HepG2 (cell line): ENCODE measurements at regions not wholly inside any gene's neighbourhood (a gene's known extent, or its start where the extent isn't known, plus 50 kb on each side); places are given as distances from the start of the nearest gene placed in this dataset.
A peak's percentile ranks its signal among the peaks of the same experiment; 100 is the strongest.

Experiments
- ATAC-seq: fragments of 200-7000 bp; cut with Tn5 transposase; 3 replicates; pipeline ENCODE4 v1.9.1; 2020; ENCODE audit warnings: mild to moderate bottlenecking, moderate library complexity
- BruUV-seq: library from RNA; stranded (reverse); fragments of 400-500 nt; replicated peaks from 2 replicates; lab custom pipeline; 2021; lab: Mats Ljungman, UMichigan
- CTCF ChIA-PET: fragments of 300-600 bp; formaldehyde crosslinking; extraction: SDS; loops from one replicate; lab custom pipeline; 2021; ENCODE audit warnings: low total read pairs, inconsistent platforms, low intra/inter-chr PET ratio; lab: Yijun Ruan, JAX
- POLR2A ChIA-PET: fragments of 350-600 bp; sonication (Branson Sonifier 250); formaldehyde crosslinking; loops from one replicate; lab custom pipeline; 2020; ENCODE audit warnings: antibody characterized with exemption, inconsistent platforms; lab: Yijun Ruan, JAX
- DNase-seq: peaks from one replicate; pipeline ENCODE4 v3.0.0-alpha.2; 2015; ENCODE audit warnings: low spot score
- FAIRE-seq: peaks from 3 replicates; lab custom pipeline; 2011; peaks lifted over from hg19 to GRCh38; lab: Jason Lieb, UNC
- H2AFZ ChIP-seq: one replicate; pipeline ENCODE4 v1.6.1; 2011; ENCODE audit warnings: low read length, inconsistent platforms
- H3K27ac ChIP-seq: fragments of 300-600 bp; 3 replicates; pipeline ENCODE4 v1.8.0; 2011; ENCODE audit warnings: mixed run types, mild to moderate bottlenecking, mixed read lengths, low read length, inconsistent platforms; ENCODE audit not compliant: insufficient read depth; ENCODE audit errors: extremely low read length
- H3K27me3 ChIP-seq, 2 experiments: fragments of 200-600 bp in 1 of 2; 2 replicates in 1 of 2; 3 replicates in 1 of 2; pipeline versions ENCODE4 v1.6.0 to v1.8.0; 2011; ENCODE audit warnings: low read length in 2 of 2, mild to moderate bottlenecking in 2 of 2, moderate library complexity in 2 of 2, inconsistent platforms in 1 of 2; ENCODE audit not compliant: insufficient read depth in 2 of 2, control insufficient read depth in 1 of 2
- H3K36me3 ChIP-seq, 2 experiments: fragments of 200-600 bp in 1 of 2; replicated peaks in 1 of 2; 2 replicates in 1 of 2; 3 replicates in 1 of 2; pipeline versions ENCODE4 v1.5.1 to v1.8.0; 2011; ENCODE audit warnings: low read length in 2 of 2, inconsistent platforms in 1 of 2; ENCODE audit not compliant: insufficient read depth in 2 of 2, control insufficient read depth in 1 of 2
- H3K4me1 ChIP-seq: 2 replicates; pipeline ENCODE4 v1.5.1; 2012; ENCODE audit warnings: low read length, inconsistent platforms; ENCODE audit not compliant: insufficient read depth
- H3K4me2 ChIP-seq: 2 replicates; pipeline ENCODE4 v1.6.0; 2011; ENCODE audit warnings: low read depth, low read length, inconsistent platforms
- H3K4me3 ChIP-seq, 3 experiments: fragments of 200-600 bp in 1 of 3; sonication (generic), shearing (Covaris generic) in 1 of 3; replicated peaks in 1 of 3; 2 replicates each; pipeline ENCODE4 v1.5.1; 2011 to 2016; ENCODE audit warnings: low read length in 3 of 3, inconsistent platforms in 2 of 3, low read depth in 2 of 3, mild to moderate bottlenecking in 2 of 3, control low read depth in 1 of 3, mixed read lengths in 1 of 3; ENCODE audit not compliant: insufficient read depth in 1 of 3
- H3K79me2 ChIP-seq: one replicate; pipeline ENCODE4 v1.6.1; 2011; ENCODE audit warnings: low read length, inconsistent platforms; ENCODE audit not compliant: insufficient read depth
- H3K9ac ChIP-seq: 2 replicates; pipeline ENCODE4 v1.6.0; 2011; ENCODE audit warnings: mild to moderate bottlenecking, low read depth, low read length, inconsistent platforms; ENCODE audit not compliant: insufficient read depth
- H3K9me3 ChIP-seq: 2 replicates; pipeline ENCODE4 v1.5.1; 2012; ENCODE audit warnings: mild to moderate bottlenecking, low read length
- H4K20me1 ChIP-seq: 2 replicates; pipeline ENCODE4 v1.6.0; 2011; ENCODE audit warnings: inconsistent platforms, mild to moderate bottlenecking, low read length, moderate library complexity; ENCODE audit not compliant: insufficient read depth
- RBAK ChIP-seq: sonication (generic); formaldehyde crosslinking; IDR thresholded peaks from 2 replicates; pipeline ENCODE4 v1.5.1; 2020; ENCODE audit warnings: mild to moderate bottlenecking, missing genetic modification reagents
- SMARCE1 ChIP-seq: fragments of 450-650 bp; IDR thresholded peaks from 2 replicates; pipeline ENCODE4 v1.6.1; 2017; ENCODE audit warnings: borderline replicate concordance
- SMC3 ChIP-seq: IDR thresholded peaks from 2 replicates; pipeline ENCODE4 v1.6.1; 2011; ENCODE audit warnings: low read length, improper control_type of control experiment
- ZNF329 ChIP-seq: sonication (generic); formaldehyde crosslinking; IDR thresholded peaks from 2 replicates; pipeline ENCODE4 v1.9.0; 2021; ENCODE audit warnings: low read depth, mild to moderate bottlenecking, missing genetic modification reagents
- ZNF546 ChIP-seq: sonication (generic); formaldehyde crosslinking; conservative IDR thresholded peaks from 2 replicates; pipeline ENCODE4 v1.8.1; 2023; ENCODE audit warnings: mild to moderate bottlenecking, missing genetic modification reagents
- WGBS: methylation state at CpG from one replicate; pipeline ENCODE4 v1.1.6; 2017; ENCODE audit warnings: low lambda C conversion rate; 5-methylcytosine and 5-hydroxymethylcytosine counted together
- in situ Hi-C: cut with HindIII; loops from 2 replicates; pipeline ENCODE4 v1.10.0; 2017; ENCODE audit warnings: low pct_unique_long_range_greater_than_20kb; ENCODE audit not compliant: extremely low pct_ligation_motif_present
- intact Hi-C: fragments of 100-400 bp; cut with micrococcal nuclease; formaldehyde crosslinking; loops from one replicate; pipeline ENCODE4 v1.10.0; 2022; ENCODE audit not compliant: unreplicated experiment
- TF ChIP-seq, protein P1 (sequence below): sonication (generic); formaldehyde crosslinking; conservative IDR thresholded peaks from 2 replicates; pipeline ENCODE4 v1.4.0; 2020; ENCODE audit warnings: missing genetic modification reagents
- TF ChIP-seq, protein P2 (sequence below): sonication (generic); formaldehyde crosslinking; IDR thresholded peaks from 2 replicates; pipeline ENCODE4 v1.5.1; 2020; ENCODE audit warnings: mild to moderate bottlenecking, missing genetic modification reagents, borderline replicate concordance
- TF ChIP-seq, protein P3 (sequence below): sonication (generic); formaldehyde crosslinking; IDR thresholded peaks from 2 replicates; pipeline ENCODE4 v1.8.1; 2022; ENCODE audit warnings: mild to moderate bottlenecking, missing genetic modification reagents

DNA sequence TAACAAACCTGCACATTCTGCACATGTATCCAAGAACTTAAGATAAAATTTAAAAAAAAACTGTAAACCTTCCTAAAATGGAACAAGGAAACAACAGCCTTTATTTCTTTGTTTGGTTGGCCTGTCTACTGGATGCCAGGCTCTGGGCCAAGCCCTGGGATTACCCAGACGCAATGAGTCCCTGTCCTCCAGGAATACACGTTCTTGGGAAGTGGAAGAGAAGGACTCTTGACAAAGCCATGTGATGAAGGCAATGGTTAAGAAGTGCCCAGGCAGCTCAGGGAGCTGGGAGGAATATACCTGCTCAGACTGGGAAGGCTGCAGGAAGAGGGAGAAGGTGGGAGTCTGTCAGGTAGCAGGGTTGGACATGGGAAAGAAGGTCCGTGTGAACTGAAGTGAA lies 115.4 kb downstream of the AXIN2 start (continued):
- TF ChIP-seq, protein P1, sequence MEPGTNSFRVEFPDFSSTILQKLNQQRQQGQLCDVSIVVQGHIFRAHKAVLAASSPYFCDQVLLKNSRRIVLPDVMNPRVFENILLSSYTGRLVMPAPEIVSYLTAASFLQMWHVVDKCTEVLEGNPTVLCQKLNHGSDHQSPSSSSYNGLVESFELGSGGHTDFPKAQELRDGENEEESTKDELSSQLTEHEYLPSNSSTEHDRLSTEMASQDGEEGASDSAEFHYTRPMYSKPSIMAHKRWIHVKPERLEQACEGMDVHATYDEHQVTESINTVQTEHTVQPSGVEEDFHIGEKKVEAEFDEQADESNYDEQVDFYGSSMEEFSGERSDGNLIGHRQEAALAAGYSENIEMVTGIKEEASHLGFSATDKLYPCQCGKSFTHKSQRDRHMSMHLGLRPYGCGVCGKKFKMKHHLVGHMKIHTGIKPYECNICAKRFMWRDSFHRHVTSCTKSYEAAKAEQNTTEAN (CRISPR knock-in tag) = no peak
- TF ChIP-seq SMC3 (no peak), RBAK (CRISPR knock-in tag) (no peak), SMARCE1 (no peak), ZNF546 (no peak)
- TF ChIP-seq, protein P2, sequence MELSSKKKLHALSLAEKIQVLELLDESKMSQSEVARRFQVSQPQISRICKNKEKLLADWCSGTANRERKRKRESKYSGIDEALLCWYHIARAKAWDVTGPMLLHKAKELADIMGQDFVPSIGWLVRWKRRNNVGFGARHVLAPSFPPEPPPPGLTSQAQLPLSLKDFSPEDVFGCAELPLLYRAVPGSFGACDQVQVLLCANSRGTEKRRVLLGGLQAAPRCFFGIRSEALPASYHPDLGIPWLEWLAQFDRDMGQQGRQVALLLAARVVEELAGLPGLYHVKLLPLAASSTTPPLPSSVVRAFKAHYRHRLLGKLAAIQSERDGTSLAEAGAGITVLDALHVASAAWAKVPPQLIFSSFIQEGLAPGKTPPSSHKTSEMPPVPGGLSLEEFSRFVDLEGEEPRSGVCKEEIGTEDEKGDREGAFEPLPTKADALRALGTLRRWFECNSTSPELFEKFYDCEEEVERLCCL = no peak
- TF ChIP-seq, all 625 proteins: peak for 0

DNA sequence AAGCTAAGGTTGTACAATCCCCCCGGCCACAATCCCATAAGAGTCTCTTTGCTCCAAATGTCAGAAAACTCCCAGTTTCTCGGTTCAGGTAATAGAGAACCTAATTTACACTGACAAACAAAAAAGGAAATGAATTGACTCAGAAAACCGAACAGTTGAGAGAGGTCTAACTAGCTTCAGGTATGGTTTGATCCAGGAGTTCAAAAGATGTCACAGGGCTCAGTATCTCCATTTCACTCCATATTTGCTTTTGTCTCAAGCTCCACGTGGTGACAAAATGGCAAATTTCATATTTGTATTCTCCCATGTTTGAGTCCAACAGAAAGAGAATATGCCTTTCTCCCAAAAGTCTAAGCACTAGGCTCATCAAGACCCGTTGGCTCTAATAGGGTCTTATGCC lies 117.4 kb downstream of the AXIN2 start:
- Histone ChIP-seq H3K9ac (no peak overlapping the region), H3K79me2 (no peaks in the 10 kb centered on the region), H3K4me1 (peaks cover 23% of the 10 kb centered on the region), H3K4me3 (no peak overlapping the region), H3K27me3 (peaks cover 2 to 16% of the 10 kb centered on the region in 2 experiments; a peak in 2 of 5 replicates), H3K9me3 (no peaks in the 10 kb centered on the region), H3K36me3 (no peaks in the 10 kb centered on the region), H4K20me1 (no peaks in the 10 kb centered on the region), H2AFZ (no peak overlapping the region), H3K4me2 (no peak overlapping the region), H3K27ac (no peak overlapping the region)
- TF ChIP-seq, protein P3, sequence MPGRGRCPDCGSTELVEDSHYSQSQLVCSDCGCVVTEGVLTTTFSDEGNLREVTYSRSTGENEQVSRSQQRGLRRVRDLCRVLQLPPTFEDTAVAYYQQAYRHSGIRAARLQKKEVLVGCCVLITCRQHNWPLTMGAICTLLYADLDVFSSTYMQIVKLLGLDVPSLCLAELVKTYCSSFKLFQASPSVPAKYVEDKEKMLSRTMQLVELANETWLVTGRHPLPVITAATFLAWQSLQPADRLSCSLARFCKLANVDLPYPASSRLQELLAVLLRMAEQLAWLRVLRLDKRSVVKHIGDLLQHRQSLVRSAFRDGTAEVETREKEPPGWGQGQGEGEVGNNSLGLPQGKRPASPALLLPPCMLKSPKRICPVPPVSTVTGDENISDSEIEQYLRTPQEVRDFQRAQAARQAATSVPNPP = no peak
- peak; percentile 96 for TF ChIP-seq ZNF329
- in situ Hi-C loops = no loop called here
- FAIRE-seq = no peak
- WGBS = 7% methylated on average over 5 of the region's 5 CpGs
- no TSS peak for BruUV-seq
- intact Hi-C loops = no loop called here
- DNase-seq = no peak
- no peak for ATAC-seq
- POLR2A ChIA-PET = no interaction called here
- CTCF ChIA-PET = no interaction called here
